GM23248 (cell line): ENCODE measurements at regions not wholly inside any gene's neighbourhood (a gene's known extent, or its start where the extent isn't known, plus 50 kb on each side); places are given as distances from the start of the nearest gene placed in this dataset.

ENCODE experiments used
- EZH2 ChIP-seq: fragments of 200-600 bp; sonication (generic); IDR thresholded peaks from 2 replicates; pipeline ENCODE4 v1.6.1; 2018; ENCODE audit warnings: antibody characterized with exemption, mild to moderate bottlenecking; ENCODE audit not compliant: insufficient read depth, poor library complexity, severe bottlenecking
- EZH2phosphoT487 ChIP-seq: fragments of 200-600 bp; sonication (generic); IDR thresholded peaks from 2 replicates; pipeline ENCODE4 v1.6.1; 2018; ENCODE audit warnings: antibody characterized with exemption, moderate library complexity, mild to moderate bottlenecking, low read depth; ENCODE audit not compliant: insufficient read depth

DNA sequence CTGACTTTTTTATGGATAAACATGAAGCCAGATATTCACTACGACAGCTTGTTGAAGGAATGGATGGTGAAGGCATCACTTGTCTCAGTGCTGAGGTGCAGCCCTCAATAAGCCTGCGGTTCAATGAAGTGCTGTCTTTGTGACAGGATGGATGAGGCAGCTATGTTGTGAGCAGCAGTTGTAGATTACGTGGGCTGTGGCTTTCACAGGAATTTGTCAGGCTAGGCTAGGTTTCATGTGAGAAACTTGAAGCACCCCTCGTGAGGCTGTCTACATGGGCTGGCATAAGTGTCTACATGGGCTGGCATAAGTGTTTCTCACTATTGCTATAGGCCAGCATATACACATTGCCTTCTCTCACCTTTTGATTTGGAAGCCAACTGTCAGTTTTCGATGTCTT, 1050.0 kb downstream of the ADGRL3 start:
- TF ChIP-seq EZH2 (no peak), EZH2phosphoT487 (no peak)
